ENCODE measurements at regions not wholly inside any gene's neighbourhood (a gene's known extent, or its start where the extent isn't known, plus 50 kb on each side); places are given as distances from the start of the nearest gene placed in this dataset.

DNA sequence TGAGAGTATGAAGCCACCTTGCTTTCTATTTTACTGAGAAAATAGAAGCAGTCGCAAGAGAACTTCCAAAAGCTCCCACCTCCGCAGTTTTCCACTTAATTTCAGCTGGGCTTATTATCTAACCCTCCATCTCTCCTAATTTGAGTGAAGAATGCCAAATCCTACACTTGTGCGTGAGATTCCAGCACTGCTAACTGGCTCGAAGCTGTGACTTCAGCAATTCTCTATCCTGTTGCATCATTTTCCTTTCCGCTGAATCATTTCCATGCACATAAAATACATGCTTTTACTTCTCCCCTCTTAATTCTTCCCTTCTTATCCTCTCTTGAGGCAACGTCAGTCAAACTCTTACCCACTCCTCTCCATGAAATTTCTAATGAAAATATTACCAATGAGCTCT, 189.5 kb downstream of the GASK1B start:
- no peak for TF ChIP-seq CTCF (IDR thresholded peaks at IDR 0.05)
- TF ChIP-seq POLR2A (IDR thresholded peaks at IDR 0.05), result no peak
- no peak for TF ChIP-seq EP300 (IDR thresholded peaks at IDR 0.05)

Measured in tibial nerve (tissue), 4 donors.